Esophagus muscularis mucosa (tissue), 3 donors: ENCODE measurements at regions not wholly inside any gene's neighbourhood (a gene's known extent, or its start where the extent isn't known, plus 50 kb on each side); places are given as distances from the start of the nearest gene placed in this dataset.

ENCODE experiments used
- CTCF ChIP-seq, 3 experiments: fragments of 200-600 bp in 2 of 3; fragments of 450-650 bp in 1 of 3; sonication (generic) in 2 of 3; IDR thresholded peaks; one replicate each; pipeline ENCODE4 v1.5.1; 2017 to 2019; ENCODE audit warnings: antibody characterized with exemption in 3 of 3, mild to moderate bottlenecking in 2 of 3, moderate library complexity in 1 of 3
- POLR2A ChIP-seq: fragments of 450-650 bp; IDR thresholded peaks from one replicate; pipeline ENCODE4 v1.6.1; 2017; ENCODE audit warnings: antibody characterized with exemption, moderate library complexity, mild to moderate bottlenecking, low read depth

- TF ChIP-seq CTCF (IDR thresholded peaks at IDR 0.05), result no peak
- no peak for TF ChIP-seq POLR2A
Observed at GRCh38 chr2:180257247-180257646, 250.2 kb upstream of the CWC22 start.
